Keratinocyte (primary cell): ENCODE measurements at regions not wholly inside any gene's neighbourhood (a gene's known extent, or its start where the extent isn't known, plus 50 kb on each side); places are given as distances from the start of the nearest gene placed in this dataset.

Experiments
- DNase-seq: peaks from one replicate; pipeline ENCODE4 v3.0.0-alpha.2; 2011; ENCODE audit warnings: low read depth, missing footprints, low spot score
- FAIRE-seq: peaks from 2 replicates; lab custom pipeline; 2011; peaks lifted over from hg19 to GRCh38; lab: Jason Lieb, UNC
- H2AFZ ChIP-seq: 2 replicates; pipeline ENCODE4 v1.6.0; 2012; ENCODE audit warnings: low read length, control low read depth, inconsistent platforms; ENCODE audit not compliant: control insufficient read depth
- H3K27ac ChIP-seq: 2 replicates; pipeline ENCODE4 v1.5.1; 2011; ENCODE audit warnings: low read length; ENCODE audit not compliant: control insufficient read depth, insufficient read depth
- H3K27me3 ChIP-seq: 3 replicates; pipeline ENCODE4 v1.6.0; 2011; ENCODE audit warnings: low read length; ENCODE audit not compliant: control insufficient read depth, insufficient read depth; ENCODE audit errors: extremely low read depth
- H3K36me3 ChIP-seq, 2 experiments: 2 replicates in 1 of 2; 3 replicates in 1 of 2; pipeline ENCODE4 v1.5.1; 2011; ENCODE audit warnings: low read length in 2 of 2, mild to moderate bottlenecking in 1 of 2; ENCODE audit not compliant: control insufficient read depth in 2 of 2, insufficient read depth in 2 of 2; ENCODE audit errors: extremely low read depth in 1 of 2
- H3K4me1 ChIP-seq: 3 replicates; pipeline ENCODE4 v1.5.1; 2011; ENCODE audit warnings: low read length; ENCODE audit not compliant: control insufficient read depth, insufficient read depth; ENCODE audit errors: extremely low read depth
- H3K4me2 ChIP-seq: 3 replicates; pipeline ENCODE4 v1.6.0; 2011; ENCODE audit warnings: low read depth, low read length; ENCODE audit not compliant: control insufficient read depth, insufficient read depth; ENCODE audit errors: extremely low read depth
- H3K4me3 ChIP-seq, 3 experiments: fragments of 200-600 bp in 1 of 3; sonication (generic) in 1 of 3; 2 replicates in 2 of 3; 3 replicates in 1 of 3; pipeline ENCODE4 v1.5.1; 2011 to 2016; ENCODE audit warnings: low read length in 3 of 3, mild to moderate bottlenecking in 3 of 3, control low read depth in 2 of 3, inconsistent platforms in 1 of 3, low read depth in 1 of 3, mixed read lengths in 1 of 3, mixed run types in 1 of 3, moderate library complexity in 1 of 3; ENCODE audit not compliant: control insufficient read depth in 2 of 3, insufficient read depth in 2 of 3; ENCODE audit errors: extremely low read depth in 1 of 3
- H3K79me2 ChIP-seq: 2 replicates; pipeline ENCODE4 v1.6.0; 2012; ENCODE audit warnings: low read length; ENCODE audit not compliant: control insufficient read depth, insufficient read depth
- H3K9ac ChIP-seq: 3 replicates; pipeline ENCODE4 v1.6.0; 2011; ENCODE audit warnings: low read length; ENCODE audit not compliant: control insufficient read depth, insufficient read depth; ENCODE audit errors: extremely low read depth
- H3K9me1 ChIP-seq: 3 replicates; pipeline ENCODE4 v1.6.0; 2011; ENCODE audit warnings: low read length; ENCODE audit not compliant: control insufficient read depth, insufficient read depth; ENCODE audit errors: extremely low read depth
- H3K9me3 ChIP-seq: 2 replicates; pipeline ENCODE4 v1.5.1; 2012; ENCODE audit warnings: low read depth, low read length; ENCODE audit not compliant: control insufficient read depth
- H4K20me1 ChIP-seq: 3 replicates; pipeline ENCODE4 v1.6.0; 2011; ENCODE audit warnings: low read length; ENCODE audit not compliant: control insufficient read depth, insufficient read depth; ENCODE audit errors: extremely low read depth
- CTCF ChIP-seq, 3 experiments: IDR thresholded peaks in 1 of 3; conservative IDR thresholded peaks in 1 of 3; optimal IDR thresholded peaks in 1 of 3; 2 replicates in 2 of 3; 3 replicates in 1 of 3; pipeline versions ENCODE3 to v1.5.1; 2011; ENCODE audit warnings: low read length in 3 of 3, mild to moderate bottlenecking in 3 of 3, moderate library complexity in 2 of 3, control low read depth in 1 of 3, inconsistent platforms in 1 of 3; ENCODE audit not compliant: insufficient read depth in 2 of 3; ENCODE audit errors: extremely low read depth in 1 of 3
- EZH2 ChIP-seq: IDR thresholded peaks from one replicate; pipeline ENCODE4 v1.6.1; 2012; ENCODE audit warnings: inconsistent platforms, mild to moderate bottlenecking, low read length, moderate library complexity
- dilution Hi-C: fragments of 300-500 bp; cut with MboI; formaldehyde crosslinking; loops from one replicate; pipeline ENCODE4 v1.7.0; 2020; ENCODE audit warnings: low sequenced_read_pairs; ENCODE audit not compliant: extremely low pct_ligation_motif_present

- FAIRE-seq (peak; percentile 23), DNase-seq (no peak)
- Histone ChIP-seq H3K36me3 (no peaks in the 10 kb centered on the region), H3K4me1 (peaks cover 46% of the 10 kb centered on the region), H3K27me3 (no peaks in the 10 kb centered on the region), H3K4me3 (peak overlapping the region in 2 of 3 experiments; percentile 11 to 36), H3K9me3 (no peaks in the 10 kb centered on the region), H3K27ac (peak overlapping the region; percentile 98), H2AFZ (peak overlapping the region; percentile 66), H4K20me1 (no peaks in the 10 kb centered on the region), H3K79me2 (no peaks in the 10 kb centered on the region), H3K9me1 (peaks cover 5% of the 10 kb centered on the region), H3K9ac (peak overlapping the region; percentile 80), H3K4me2 (peak overlapping the region; percentile 82)
- no peak for TF ChIP-seq EZH2
- no peak for TF ChIP-seq CTCF (optimal IDR thresholded peaks at IDR 0.05 in 1 of 3, IDR thresholded peaks at IDR 0.05 in 1 of 3, conservative IDR thresholded peaks at IDR 0.05 in 1 of 3; ENCODE audit: extremely low read depth in 1 of 3, insufficient read depth in 2 of 3, low read length in 3 of 3)
- dilution Hi-C loops, result no loop called here
Measured at GRCh38 chr6:113630738-113631535, 226.2 kb upstream of the MARCKS start.

GRCh38 chr6:113631666-113632065 lies 225.5 kb upstream of the MARCKS start:
- FAIRE-seq, result peak; percentile 56

More at GRCh38 chr6:113631666-113632065, 225.5 kb upstream of the MARCKS start:
- Histone ChIP-seq H3K36me3 (no peaks in the 10 kb centered on the region), H3K79me2 (no peaks in the 10 kb centered on the region), H3K9me1 (peaks cover 5% of the 10 kb centered on the region), H3K9me3 (no peaks in the 10 kb centered on the region), H3K4me3 (peak overlapping the region; percentile 16 to 47 (median 36)), H4K20me1 (no peaks in the 10 kb centered on the region), H3K27me3 (no peaks in the 10 kb centered on the region), H3K4me1 (peaks cover 52% of the 10 kb centered on the region), H3K9ac (peak overlapping the region; percentile 80), H3K4me2 (peak overlapping the region; percentile 82), H2AFZ (no peak overlapping the region), H3K27ac (peak overlapping the region; percentile 98)
- no peak for TF ChIP-seq EZH2
- TF ChIP-seq CTCF (optimal IDR thresholded peaks at IDR 0.05 in 1 of 3, IDR thresholded peaks at IDR 0.05 in 1 of 3, conservative IDR thresholded peaks at IDR 0.05 in 1 of 3; ENCODE audit: extremely low read depth in 1 of 3, insufficient read depth in 2 of 3, low read length in 3 of 3), result no peak
- DNase-seq, result no peak
- dilution Hi-C loops, result no loop called here
